Psoas muscle (tissue), 7 donors: ENCODE measurements at regions not wholly inside any gene's neighbourhood (a gene's known extent, or its start where the extent isn't known, plus 50 kb on each side); places are given as distances from the start of the nearest gene placed in this dataset.

ENCODE experiments used
- ATAC-seq, 4 donors: fragments of 200-7000 bp; cut with Tn5 transposase; one replicate each; pipeline ENCODE4 v1.9.1; 2020; ENCODE audit warnings: moderate library complexity in 3 of 4, mild to moderate bottlenecking in 2 of 4
- DNase-seq, 2 donors: peaks; one replicate each; pipeline ENCODE4 v3.0.0-alpha.2; 2020
- H3K27ac ChIP-seq: fragments of 200-600 bp; one replicate; pipeline ENCODE4 v1.8.0; 2022
- H3K27me3 ChIP-seq, 3 donors: fragments of 200-600 bp in 1 of 3; one replicate each; pipeline versions ENCODE4 v1.6.1 to v1.8.0; 2013 to 2022; ENCODE audit warnings: low read length in 2 of 3, mild to moderate bottlenecking in 2 of 3, moderate library complexity in 1 of 3; ENCODE audit not compliant: insufficient read depth in 3 of 3
- H3K36me3 ChIP-seq, 2 donors: fragments of 200-600 bp in 1 of 2; one replicate each; pipeline versions ENCODE4 v1.6.1 to v1.8.0; 2013 to 2022; ENCODE audit warnings: low read depth in 1 of 2, mild to moderate bottlenecking in 1 of 2, moderate library complexity in 1 of 2; ENCODE audit not compliant: insufficient read depth in 1 of 2
- H3K4me1 ChIP-seq: fragments of 200-600 bp; one replicate; pipeline ENCODE4 v1.8.0; 2022
- H3K4me3 ChIP-seq: fragments of 200-600 bp; one replicate; pipeline ENCODE4 v1.8.0; 2022; ENCODE audit warnings: mild to moderate bottlenecking
- H3K9me3 ChIP-seq: fragments of 200-600 bp; one replicate; pipeline ENCODE4 v1.8.0; 2022
- WGBS, 3 donors: extraction: QIAGEN DNeasy Blood & Tissue Kit; methylation state at CpG; one replicate each; pipeline versions ENCODE4 v1.1.6 to v1.1.7; 2013; 5-methylcytosine and 5-hydroxymethylcytosine counted together
- intact Hi-C, 2 donors: fragments of 100-400 bp; cut with DNase I; formaldehyde crosslinking; loops; one replicate each; pipeline versions ENCODE4 v1.11.0 to v1.14.2; 2022
- TF ChIP-seq, protein P1 (sequence below): fragments of 200-600 bp; IDR thresholded peaks from one replicate; pipeline ENCODE4 v1.8.0; 2022; ENCODE audit warnings: antibody characterized with exemption
- donor health status: healthy with polysubstance abuse.
- donor health status: DM: no; HTN: no; CAD: no; lungs with moderate emphysema.
- donor health status: Bipolar disorder and iron deficiency.
- donor health status: healthy.
- donor health status: DM: yes; HTN: yes; CAD: no.
- donor health status: DM: no; HTN: no; CAD: no.
- donor health status: DM: yes; HTN: yes; CAD: no.

DNA sequence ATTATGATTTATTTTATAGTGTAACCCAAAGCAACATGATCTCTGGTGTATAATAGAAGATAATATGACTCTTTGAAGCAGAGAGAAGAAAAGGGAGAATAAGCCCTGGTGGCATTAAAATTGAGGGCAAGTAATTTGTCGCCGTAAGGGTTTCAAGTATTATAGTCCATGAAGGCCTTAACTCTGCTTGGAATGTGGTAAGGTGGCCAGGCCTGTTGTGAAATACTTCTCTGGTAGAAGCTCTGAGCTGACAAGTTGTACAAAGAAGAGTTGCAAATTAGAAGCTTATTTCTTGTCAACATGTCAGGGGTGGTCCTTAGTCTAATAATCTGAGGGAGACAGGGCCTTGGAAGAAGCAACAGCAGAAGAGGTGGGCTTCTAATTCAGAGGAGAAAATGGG is 151.7 kb upstream of the HHIP start:
- no peak for ATAC-seq
- intact Hi-C loops = no loop called here
- TF ChIP-seq, protein P1, sequence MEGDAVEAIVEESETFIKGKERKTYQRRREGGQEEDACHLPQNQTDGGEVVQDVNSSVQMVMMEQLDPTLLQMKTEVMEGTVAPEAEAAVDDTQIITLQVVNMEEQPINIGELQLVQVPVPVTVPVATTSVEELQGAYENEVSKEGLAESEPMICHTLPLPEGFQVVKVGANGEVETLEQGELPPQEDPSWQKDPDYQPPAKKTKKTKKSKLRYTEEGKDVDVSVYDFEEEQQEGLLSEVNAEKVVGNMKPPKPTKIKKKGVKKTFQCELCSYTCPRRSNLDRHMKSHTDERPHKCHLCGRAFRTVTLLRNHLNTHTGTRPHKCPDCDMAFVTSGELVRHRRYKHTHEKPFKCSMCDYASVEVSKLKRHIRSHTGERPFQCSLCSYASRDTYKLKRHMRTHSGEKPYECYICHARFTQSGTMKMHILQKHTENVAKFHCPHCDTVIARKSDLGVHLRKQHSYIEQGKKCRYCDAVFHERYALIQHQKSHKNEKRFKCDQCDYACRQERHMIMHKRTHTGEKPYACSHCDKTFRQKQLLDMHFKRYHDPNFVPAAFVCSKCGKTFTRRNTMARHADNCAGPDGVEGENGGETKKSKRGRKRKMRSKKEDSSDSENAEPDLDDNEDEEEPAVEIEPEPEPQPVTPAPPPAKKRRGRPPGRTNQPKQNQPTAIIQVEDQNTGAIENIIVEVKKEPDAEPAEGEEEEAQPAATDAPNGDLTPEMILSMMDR = no peak

DNA sequence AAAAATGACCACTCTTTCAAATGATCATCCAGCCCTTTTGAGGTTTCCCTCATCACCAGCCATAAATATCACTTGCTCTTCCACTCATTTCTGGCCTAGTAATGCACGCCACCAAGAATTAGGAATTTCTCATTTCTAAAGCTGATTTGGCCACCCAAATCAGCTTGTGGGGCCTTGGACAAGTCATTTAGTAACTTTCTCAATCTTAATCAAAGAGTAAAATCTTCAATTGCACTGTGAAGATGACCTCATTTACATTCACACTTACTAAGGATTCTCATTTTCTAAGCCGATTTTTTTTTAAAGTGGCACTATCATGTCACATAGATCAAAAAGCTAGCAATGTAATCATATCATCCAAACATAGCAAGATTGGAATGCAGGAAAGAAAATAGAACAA is 150.0 kb upstream of the HHIP start:
- Histone ChIP-seq H3K9me3 (no peaks in the 10 kb centered on the region), H3K36me3 (no peaks in the 10 kb centered on the region), H3K27ac (no peak overlapping the region), H3K4me1 (no peaks in the 10 kb centered on the region), H3K4me3 (no peak overlapping the region), H3K27me3 (no peaks in the 10 kb centered on the region)
- WGBS, 3 donors = 82 to 85% (median 84%) methylated on average over 2 of the region's 2 CpGs
- intact Hi-C loops = no loop called here
- DNase-seq (no peak), ATAC-seq (no peak)
- TF ChIP-seq, protein P1 = no peak

More for the DNA sequence above, 151.7 kb upstream of the HHIP start:
- Histone ChIP-seq H3K27ac (no peak overlapping the region), H3K27me3 (no peaks in the 10 kb centered on the region), H3K4me3 (no peak overlapping the region), H3K9me3 (no peaks in the 10 kb centered on the region), H3K4me1 (no peaks in the 10 kb centered on the region), H3K36me3 (no peaks in the 10 kb centered on the region)
- no peak for DNase-seq
- 34 to 61% (median 38%) methylated on average over 2 of the region's 2 CpGs for WGBS, 3 donors

DNA sequence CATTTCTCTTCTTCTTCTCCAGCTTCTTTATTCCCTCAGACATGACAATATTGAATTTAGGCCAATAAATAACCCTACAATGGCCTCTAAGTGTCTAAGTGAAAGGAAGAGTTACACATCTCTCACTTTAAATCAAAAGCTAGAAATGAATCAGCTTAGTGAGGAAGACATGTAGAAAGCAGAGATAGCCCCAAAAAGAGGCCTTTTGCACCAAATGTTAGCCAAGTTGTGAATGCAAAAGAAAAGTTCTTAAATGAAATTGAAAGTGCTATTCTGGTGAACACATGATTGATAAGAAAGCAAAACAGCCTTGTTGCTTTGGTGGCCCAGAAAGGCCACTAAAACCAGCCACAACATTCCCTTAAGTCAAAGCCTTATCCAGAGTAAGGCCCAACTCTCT is 146.2 kb upstream of the HHIP start:
- DNase-seq (no peak), ATAC-seq (no peak)
- H3K27me3 ChIP-seq = no peaks in the 10 kb centered on the region
- intact Hi-C loops = no loop called here
- H3K4me1 ChIP-seq = no peaks in the 10 kb centered on the region
- H3K4me3 ChIP-seq = no peak overlapping the region
- H3K36me3 ChIP-seq = no peaks in the 10 kb centered on the region
- H3K9me3 ChIP-seq = no peaks in the 10 kb centered on the region
- no peak overlapping the region for H3K27ac ChIP-seq
- TF ChIP-seq, protein P1 = no peak

DNA sequence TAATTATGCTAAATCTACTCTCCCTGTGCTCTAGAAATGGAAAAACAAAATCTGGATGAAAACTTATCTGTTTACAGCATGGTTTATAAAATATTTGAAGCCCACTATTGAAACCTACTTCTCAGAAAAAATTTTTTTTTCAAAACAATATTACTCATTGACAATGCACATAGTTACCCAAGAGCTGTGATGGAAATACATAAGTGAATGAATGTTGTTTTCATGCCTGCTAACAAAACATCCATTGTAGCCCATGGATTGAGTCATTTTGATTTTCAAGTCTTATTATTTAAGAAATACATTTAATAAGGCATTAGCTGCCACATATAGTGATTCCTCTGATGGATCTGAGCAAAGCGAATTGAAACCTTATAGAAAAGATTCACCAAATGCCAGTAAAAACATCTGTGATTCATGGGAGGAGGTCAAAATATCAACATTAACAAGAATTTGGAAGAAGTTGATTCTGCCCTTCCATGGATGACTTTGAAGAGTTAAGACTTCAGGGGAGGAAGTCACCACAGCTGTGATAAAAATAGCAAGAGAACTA is 144.7 kb upstream of the HHIP start:
- Histone ChIP-seq H3K27ac (no peak overlapping the region), H3K36me3 (no peaks in the 10 kb centered on the region)
- TF ChIP-seq, protein P1 = no peak

DNA sequence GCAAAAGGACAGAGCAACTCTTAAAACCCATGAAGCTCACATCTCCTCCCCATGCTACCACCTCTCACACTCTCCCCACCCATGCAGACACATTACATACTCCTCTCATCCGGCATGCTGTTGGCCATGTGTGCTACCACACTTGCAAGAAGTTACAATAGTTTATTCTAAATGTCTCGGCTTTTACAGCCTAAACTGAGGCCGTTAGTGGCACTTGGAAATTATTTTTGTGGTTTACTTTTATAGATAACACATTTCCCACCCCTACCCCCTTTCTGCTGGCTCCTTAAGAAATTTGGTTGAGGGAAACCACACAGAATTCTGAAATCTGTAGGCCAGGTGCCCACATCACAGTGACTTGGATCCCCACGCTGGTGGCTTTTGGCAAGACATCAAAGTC is 141.1 kb upstream of the HHIP start:
- intact Hi-C loops = no loop called here
- no peak for ATAC-seq
- no peaks in the 10 kb centered on the region for H3K9me3 ChIP-seq
- H3K4me3 ChIP-seq = no peak overlapping the region
- DNase-seq = no peak
- H3K36me3 ChIP-seq = no peaks in the 10 kb centered on the region
- WGBS, 3 donors = 76 to 79% (median 77%) methylated on average over 4 of the region's 4 CpGs
- TF ChIP-seq, protein P1 = no peak
- no peaks in the 10 kb centered on the region for H3K4me1 ChIP-seq
- no peaks in the 10 kb centered on the region for H3K27me3 ChIP-seq
- H3K27ac ChIP-seq = no peak overlapping the region

More for the DNA sequence above, 144.7 kb upstream of the HHIP start:
- DNase-seq (no peak), ATAC-seq (no peak)
- WGBS, 3 donors = 88 to 90% (median 88%) methylated on average over 1 of the region's 1 CpG
- no peaks in the 10 kb centered on the region for H3K27me3 ChIP-seq
- no peaks in the 10 kb centered on the region for H3K4me1 ChIP-seq
- intact Hi-C loops = no loop called here
- H3K9me3 ChIP-seq = no peaks in the 10 kb centered on the region
- H3K4me3 ChIP-seq = no peak overlapping the region
